ENCODE measurements at regions not wholly inside any gene's neighbourhood (a gene's known extent, or its start where the extent isn't known, plus 50 kb on each side); places are given as distances from the start of the nearest gene placed in this dataset.

DNA sequence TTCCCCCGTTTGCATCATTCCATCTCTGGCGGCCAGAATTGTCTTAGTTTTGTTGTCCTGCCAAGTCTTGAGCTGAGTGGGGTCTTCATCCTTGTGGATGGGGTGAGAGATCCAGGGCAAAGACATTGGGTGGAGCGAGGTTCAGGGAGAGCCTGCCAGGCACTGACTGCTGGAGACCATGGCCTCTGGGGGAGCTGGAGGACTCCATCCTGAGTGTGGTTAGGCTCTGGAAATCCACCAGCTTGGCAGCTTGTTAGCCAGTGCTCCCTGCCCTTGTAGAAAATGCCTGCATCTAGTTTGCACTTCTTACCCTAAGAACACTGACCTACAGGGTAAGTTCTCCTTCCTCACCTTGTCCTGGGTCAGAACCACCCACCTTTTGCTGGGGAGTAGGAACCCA lies 97.2 kb upstream of the ZNF536 start:
- Histone ChIP-seq H3K4me2 (ENCODE audit: insufficient read depth, low read length) (no peak overlapping the region), H3K9me3 (replicated peaks; ENCODE audit: control insufficient read depth, insufficient read depth, low read depth, low read length) (no peaks in the 10 kb centered on the region), H3K79me2 (ENCODE audit: control insufficient read depth, insufficient read depth, low read length) (no peaks in the 10 kb centered on the region), H3K9ac (ENCODE audit: insufficient read depth in 1 of 2, low read depth in 2 of 2, low read length in 2 of 2) (no peak overlapping the region), H3K4me3 (no peak overlapping the region), H3K27me3 (ENCODE audit: control insufficient read depth in 2 of 2, insufficient read depth in 2 of 2, low read length in 2 of 2) (peaks cover 4 to 27% of the 10 kb centered on the region in 2 experiments; a peak in 4 of 5 replicates), H3K9me1 (ENCODE audit: control insufficient read depth, insufficient read depth, low read length) (no peaks in the 10 kb centered on the region), H3K4me1 (replicated peaks in 1 of 2; ENCODE audit: control insufficient read depth in 2 of 2, insufficient read depth in 2 of 2, low read length in 2 of 2) (no peaks in the 10 kb centered on the region), H3K36me3 (ENCODE audit: control insufficient read depth, insufficient read depth, low read length) (no peaks in the 10 kb centered on the region), H3K27ac (ENCODE audit: extremely low read depth, low read depth, low read length) (no peak overlapping the region), H4K20me1 (replicated peaks; ENCODE audit: control insufficient read depth, insufficient read depth, low read length) (no peaks in the 10 kb centered on the region), H2AFZ (ENCODE audit: low read depth, low read length) (no peak overlapping the region)
- FAIRE-seq, result no peak
- in situ Hi-C loops (cut with MboI), result no loop called here
- no peak for ATAC-seq
- POLR2A ChIA-PET, result no interaction called here
- no peak for DNase-seq (ENCODE audit: extremely low read depth in 1 of 4, low spot score in 3 of 4)
- WGBS (ENCODE audit: insufficient coverage, low coverage, missing lambda C conversion rate), result 0% methylated on average over 3 of the region's 3 CpGs
- intact Hi-C loops (cut with micrococcal nuclease), result no loop called here
- no TSS peak for BruUV-seq (replicated peaks)
- CTCF ChIA-PET (ENCODE audit: low intra/inter-chr PET ratio), result interaction anchor here (0.6 kb wide), 1 partner anchor 150 kb away, joined by 3 read pairs; no protein-coding TSS in a partner anchor
- TF ChIP-seq, protein P1, sequence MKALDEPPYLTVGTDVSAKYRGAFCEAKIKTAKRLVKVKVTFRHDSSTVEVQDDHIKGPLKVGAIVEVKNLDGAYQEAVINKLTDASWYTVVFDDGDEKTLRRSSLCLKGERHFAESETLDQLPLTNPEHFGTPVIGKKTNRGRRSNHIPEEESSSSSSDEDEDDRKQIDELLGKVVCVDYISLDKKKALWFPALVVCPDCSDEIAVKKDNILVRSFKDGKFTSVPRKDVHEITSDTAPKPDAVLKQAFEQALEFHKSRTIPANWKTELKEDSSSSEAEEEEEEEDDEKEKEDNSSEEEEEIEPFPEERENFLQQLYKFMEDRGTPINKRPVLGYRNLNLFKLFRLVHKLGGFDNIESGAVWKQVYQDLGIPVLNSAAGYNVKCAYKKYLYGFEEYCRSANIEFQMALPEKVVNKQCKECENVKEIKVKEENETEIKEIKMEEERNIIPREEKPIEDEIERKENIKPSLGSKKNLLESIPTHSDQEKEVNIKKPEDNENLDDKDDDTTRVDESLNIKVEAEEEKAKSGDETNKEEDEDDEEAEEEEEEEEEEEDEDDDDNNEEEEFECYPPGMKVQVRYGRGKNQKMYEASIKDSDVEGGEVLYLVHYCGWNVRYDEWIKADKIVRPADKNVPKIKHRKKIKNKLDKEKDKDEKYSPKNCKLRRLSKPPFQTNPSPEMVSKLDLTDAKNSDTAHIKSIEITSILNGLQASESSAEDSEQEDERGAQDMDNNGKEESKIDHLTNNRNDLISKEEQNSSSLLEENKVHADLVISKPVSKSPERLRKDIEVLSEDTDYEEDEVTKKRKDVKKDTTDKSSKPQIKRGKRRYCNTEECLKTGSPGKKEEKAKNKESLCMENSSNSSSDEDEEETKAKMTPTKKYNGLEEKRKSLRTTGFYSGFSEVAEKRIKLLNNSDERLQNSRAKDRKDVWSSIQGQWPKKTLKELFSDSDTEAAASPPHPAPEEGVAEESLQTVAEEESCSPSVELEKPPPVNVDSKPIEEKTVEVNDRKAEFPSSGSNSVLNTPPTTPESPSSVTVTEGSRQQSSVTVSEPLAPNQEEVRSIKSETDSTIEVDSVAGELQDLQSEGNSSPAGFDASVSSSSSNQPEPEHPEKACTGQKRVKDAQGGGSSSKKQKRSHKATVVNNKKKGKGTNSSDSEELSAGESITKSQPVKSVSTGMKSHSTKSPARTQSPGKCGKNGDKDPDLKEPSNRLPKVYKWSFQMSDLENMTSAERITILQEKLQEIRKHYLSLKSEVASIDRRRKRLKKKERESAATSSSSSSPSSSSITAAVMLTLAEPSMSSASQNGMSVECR (CRISPR knock-in tag; IDR thresholded peaks at IDR 0.05), result no peak
- no peak for TF ChIP-seq SRF (CRISPR knock-in tag; IDR thresholded peaks at IDR 0.05)
- TF ChIP-seq, protein P2, sequence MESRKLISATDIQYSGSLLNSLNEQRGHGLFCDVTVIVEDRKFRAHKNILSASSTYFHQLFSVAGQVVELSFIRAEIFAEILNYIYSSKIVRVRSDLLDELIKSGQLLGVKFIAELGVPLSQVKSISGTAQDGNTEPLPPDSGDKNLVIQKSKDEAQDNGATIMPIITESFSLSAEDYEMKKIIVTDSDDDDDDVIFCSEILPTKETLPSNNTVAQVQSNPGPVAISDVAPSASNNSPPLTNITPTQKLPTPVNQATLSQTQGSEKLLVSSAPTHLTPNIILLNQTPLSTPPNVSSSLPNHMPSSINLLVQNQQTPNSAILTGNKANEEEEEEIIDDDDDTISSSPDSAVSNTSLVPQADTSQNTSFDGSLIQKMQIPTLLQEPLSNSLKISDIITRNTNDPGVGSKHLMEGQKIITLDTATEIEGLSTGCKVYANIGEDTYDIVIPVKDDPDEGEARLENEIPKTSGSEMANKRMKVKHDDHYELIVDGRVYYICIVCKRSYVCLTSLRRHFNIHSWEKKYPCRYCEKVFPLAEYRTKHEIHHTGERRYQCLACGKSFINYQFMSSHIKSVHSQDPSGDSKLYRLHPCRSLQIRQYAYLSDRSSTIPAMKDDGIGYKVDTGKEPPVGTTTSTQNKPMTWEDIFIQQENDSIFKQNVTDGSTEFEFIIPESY (CRISPR knock-in tag; IDR thresholded peaks at IDR 0.05), result no peak
- TF ChIP-seq C11orf30 (IDR thresholded peaks at IDR 0.05; ENCODE audit: low read depth), result no peak
- TF ChIP-seq, protein P3, sequence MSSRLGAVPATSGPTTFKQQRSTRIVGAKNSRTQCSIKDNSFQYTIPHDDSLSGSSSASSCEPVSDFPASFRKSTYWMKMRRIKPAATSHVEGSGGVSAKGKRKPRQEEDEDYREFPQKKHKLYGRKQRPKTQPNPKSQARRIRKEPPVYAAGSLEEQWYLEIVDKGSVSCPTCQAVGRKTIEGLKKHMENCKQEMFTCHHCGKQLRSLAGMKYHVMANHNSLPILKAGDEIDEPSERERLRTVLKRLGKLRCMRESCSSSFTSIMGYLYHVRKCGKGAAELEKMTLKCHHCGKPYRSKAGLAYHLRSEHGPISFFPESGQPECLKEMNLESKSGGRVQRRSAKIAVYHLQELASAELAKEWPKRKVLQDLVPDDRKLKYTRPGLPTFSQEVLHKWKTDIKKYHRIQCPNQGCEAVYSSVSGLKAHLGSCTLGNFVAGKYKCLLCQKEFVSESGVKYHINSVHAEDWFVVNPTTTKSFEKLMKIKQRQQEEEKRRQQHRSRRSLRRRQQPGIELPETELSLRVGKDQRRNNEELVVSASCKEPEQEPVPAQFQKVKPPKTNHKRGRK (tag; IDR thresholded peaks at IDR 0.05), result no peak

All from K562 (cell line).